HK-2 (cell line): ENCODE measurements at regions not wholly inside any gene's neighbourhood (a gene's known extent, or its start where the extent isn't known, plus 50 kb on each side); places are given as distances from the start of the nearest gene placed in this dataset.

Experiments
- DNase-seq: peaks from one replicate; pipeline ENCODE4 v3.0.0-alpha.2; 2018; ENCODE audit not compliant: unreplicated experiment

DNA sequence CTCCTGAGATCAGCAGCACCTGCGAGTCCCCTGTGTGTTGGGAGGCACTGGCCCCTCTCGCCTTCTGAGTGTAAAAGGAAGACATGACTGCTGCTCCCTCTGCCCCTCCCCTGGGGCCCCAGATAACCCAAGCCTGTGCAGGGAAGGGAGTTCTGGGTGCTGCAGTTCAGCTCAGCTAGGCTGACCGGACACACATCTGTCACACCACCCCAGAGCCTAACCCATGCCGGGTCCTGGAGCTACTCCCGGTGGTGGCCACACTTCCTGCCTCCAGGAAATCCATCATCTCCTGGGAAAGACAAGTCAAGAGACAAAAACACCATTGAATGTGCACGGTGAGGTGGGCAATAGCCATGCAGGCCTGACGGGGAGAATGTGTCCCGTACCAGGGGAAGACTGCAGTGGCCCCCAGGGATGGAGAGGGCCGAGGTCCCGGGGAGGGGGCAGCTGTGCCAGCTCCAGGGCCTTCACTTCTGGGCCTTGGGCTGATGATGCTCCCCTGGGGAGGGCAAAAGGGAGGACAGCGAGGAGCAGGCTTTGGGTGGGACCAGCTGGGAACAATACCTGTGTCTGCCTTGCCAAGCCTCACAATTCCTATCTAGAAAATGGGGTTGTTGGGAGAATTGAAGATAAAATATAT, 210.6 kb downstream of the TFCP2L1 start:
- no peak for DNase-seq

- peak; percentile 90 for DNase-seq
Observed at GRCh38 chr2:121075006-121075551, 209.9 kb downstream of the TFCP2L1 start.

DNA sequence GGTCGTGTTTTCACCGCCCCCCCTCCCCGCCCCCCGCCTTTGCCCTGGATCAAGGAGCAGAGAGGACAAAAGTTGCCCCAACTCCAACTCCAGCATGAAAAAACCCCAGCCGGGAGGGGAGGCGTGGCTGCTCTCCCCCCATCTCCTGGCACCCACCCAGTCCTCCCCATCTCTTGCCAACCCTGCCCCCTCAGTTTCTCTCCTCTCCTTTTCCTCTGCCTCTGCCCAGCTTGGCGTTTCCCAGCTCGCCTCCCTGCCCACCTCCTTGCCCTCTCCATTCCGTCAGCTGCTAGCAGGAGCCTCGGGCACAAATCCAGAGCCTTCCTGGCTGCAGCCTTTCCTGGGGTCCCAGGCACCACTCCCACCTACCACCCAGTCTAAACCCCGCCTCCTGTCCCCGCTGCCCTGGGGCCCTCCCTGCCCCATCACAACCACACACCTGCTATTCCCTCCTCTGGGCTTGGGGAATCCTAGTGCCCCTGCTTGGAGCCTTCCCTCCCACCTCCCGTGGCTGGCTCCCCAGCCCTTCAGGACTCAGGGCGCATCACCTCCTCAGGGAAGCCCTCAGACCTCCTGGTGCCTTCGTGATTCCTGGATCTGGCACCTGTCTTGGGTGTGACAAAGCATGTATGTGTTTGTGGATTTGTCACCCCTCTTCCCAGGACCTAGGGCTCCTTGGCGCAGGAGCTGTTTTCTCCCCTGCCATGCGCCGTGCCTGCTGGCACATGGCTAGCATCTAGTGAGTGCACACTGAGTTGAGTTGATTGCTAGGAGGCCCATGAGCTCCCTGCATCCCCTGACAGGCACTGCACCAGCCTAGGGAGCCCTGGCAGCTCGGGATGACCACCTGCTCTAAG, 209.1 kb downstream of the TFCP2L1 start:
- peak; percentile 37 for DNase-seq

DNA sequence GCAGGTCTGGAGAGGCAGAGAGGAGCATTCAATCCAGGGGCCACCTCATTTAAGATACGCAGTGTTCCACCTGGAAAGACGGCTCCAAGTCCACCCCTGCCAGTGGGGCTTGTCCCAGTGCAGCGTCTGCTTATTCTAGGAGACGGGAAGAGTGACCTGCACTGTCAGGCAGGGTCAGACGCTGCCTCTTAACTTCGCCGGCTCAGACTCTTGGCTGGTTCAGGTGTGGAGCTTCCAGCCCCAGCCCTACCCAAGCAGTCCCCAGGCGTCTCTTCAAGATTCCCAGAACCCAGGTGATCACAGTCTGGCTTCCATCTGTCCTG, 208.5 kb downstream of the TFCP2L1 start:
- no peak for DNase-seq

DNA sequence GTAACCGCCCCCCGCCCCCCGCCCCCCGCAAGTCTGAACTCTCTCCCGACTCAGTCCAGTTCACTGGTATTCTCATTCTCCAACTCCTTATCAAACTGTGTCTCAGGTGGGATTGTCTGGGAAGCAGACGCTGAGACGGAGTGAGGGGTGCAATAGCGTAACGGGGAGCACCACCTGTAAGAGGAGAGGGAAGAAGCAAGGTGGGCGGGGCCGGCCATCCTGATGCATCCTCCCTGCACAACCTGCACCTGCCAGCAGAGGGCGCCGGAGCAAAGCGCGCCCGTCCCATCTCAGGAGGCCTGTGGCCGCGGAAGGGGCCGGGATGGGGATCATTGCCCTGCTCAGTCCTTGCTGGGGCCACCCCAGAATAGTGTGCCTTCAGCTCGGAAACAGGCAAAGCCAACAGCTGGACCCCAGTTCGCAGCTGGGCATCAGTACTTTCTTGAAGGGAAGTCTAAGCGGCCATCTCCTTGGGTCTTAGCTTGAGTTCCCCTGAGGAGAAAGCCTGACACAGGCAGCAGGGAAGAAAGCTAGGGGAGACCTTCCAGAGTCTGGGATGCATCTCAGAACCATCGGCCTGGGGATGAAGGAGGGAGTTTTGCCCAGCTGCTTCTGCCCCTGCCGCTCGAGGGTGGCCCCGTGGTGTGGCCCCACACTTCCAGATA, 208.0 kb downstream of the TFCP2L1 start:
- peak; percentile 83 for DNase-seq

DNA sequence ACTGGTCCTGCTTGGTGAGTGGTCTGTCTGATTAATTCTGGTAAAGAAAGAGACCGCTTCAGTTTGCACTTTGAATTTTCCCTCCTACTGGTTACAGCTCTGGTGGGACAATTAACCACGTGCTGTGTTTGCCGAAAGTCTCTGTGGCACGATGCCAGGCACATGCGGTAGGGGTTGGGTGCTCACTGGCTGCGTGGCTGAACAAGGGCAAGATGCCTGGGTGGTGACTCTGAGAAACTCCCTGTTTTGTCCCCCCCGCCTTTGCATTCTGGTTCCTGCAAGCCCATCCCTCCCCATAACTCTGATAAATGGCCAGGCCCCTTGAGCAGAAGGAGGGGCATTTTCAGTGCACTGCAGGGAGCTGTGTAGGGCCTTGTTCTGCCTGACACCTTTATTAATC, 206.1 kb downstream of the TFCP2L1 start:
- DNase-seq = no peak

DNA sequence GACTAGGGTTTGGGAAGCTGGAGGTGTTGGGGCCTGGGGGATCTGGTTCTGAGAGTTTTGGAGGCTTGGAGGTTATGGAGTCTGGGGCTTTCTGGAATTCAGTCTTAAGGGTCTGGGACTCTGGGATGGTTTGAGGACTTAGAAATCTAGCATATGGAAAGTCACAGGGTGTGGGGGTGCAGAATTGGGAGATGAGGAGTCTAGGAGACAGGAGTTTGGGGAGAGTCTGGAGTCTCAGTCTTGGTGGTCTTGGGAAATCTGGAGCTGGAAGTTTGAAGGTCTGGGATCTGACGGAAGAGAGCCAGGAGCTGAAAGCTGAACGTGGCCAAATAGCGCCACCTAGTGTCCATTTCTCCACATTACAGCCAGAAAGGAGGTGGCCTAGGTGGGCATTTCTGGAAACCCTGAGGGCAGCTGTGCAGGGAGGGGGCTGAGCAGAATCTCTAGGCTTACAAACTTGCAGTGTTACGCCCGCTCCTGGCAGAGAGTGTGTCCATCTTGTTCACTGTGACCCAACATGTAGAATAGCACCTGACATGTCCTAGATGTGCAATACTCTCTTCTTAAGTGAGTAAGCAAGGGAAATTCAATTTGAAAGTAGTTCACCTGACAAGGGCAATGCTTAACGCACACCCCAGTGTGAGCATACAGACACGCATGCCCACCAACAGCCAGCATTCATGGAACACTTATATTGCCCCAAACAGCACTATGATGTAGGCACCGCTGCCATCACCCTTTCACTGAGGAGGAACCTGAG, 204.8 kb downstream of the TFCP2L1 start:
- DNase-seq = peak; percentile 73

DNA sequence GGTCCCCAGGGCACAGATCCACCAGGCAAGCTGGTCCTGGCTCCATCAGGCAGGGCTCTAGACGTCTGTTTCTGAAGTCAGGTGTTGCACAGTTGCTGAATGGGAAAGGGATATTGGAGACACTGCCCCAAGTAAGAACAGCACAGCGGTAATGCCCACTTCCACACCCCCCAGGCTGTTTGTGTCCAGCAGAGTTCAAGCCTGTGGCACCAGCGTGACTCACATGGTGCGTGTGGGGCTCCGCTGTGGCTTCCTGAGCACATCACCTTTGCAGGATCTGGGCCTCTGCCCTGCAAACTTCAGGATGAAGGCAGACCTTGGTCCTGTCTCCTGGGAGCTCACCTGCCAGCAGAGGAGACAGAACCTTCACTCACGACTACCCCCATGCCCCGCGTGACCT, 203.3 kb downstream of the TFCP2L1 start:
- no peak for DNase-seq

GRCh38 chr2:121082191-121082590, 202.8 kb downstream of the TFCP2L1 start:
- DNase-seq = no peak

DNA sequence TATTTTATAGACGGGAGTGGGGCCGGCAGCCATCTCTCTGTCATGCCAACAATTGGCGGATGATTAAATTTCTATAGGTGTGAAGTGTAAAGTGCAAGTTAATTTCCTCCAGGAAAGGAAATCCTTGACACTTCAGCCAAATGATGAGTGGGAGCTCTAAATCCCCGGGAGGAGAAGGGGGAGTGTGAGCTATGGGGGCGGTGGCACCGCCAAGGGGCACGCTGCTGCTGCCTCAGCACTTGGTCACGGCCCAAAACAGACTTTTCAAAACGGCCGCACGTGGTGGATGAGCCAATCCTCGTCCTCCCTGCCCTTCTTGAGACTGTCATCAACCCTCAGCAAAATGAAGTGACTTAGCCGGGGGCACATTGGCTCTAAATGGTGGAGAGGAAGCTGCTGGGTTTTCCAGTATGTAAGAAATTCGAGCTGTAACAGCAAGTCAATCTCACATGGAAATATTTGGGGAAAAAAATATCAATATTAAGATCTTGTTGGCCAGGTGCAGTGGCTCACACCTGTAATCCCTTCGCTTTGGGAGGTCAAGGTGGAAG, 200.8 kb downstream of the TFCP2L1 start:
- no peak for DNase-seq

- DNase-seq = no peak
Observed at GRCh38 chr2:121085801-121086200, 199.2 kb downstream of the TFCP2L1 start.

GRCh38 chr2:121086450-121086849, 198.6 kb downstream of the TFCP2L1 start:
- DNase-seq = no peak

- no peak for DNase-seq
Observed at GRCh38 chr2:121087117-121087516, 197.9 kb downstream of the TFCP2L1 start.

DNA sequence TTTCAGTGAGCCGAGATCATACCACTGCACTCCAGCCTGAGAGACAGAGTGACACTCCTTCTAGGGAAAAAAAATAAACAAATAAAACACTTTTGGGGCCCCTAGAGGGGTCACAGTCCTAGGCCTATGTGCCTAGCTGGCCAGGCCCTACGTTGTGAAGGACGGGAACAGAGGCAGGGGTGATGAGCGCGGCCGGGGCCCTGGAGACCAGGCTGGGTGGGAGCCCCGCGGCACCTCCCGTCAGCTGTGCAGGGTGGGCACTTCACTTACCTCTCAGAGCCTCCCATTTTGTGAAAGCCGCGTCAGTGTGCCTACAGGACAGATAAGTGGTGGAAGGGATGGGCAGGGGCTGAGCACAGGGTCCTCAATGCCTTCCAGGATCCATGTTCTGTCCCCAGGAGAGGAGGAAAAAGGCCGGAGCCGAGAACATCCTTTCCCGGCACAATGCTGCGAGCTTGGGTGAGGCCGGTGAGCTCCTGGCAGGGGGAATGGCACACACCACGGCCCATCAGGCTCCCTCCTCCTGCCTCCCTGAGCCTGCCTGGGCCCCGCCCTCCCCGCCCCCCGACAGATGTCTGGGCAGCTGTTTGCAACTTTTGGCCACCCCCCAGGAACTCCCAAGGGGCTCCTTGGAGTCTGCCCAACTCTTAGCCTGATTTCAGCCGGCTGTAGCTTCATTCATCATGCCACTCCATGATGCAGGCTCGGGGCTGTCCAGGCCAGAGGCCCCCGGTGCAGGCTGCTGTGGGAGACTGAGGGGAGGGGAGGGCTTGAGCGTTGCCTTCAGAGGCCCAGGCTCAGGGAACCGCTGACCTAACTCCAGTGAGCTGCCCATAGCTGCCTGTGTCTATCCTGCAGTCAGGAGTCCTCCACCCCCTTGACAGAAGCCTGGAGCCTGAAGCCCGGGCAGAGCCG, 196.5 kb downstream of the TFCP2L1 start:
- DNase-seq = no peak

- no peak for DNase-seq
Observed at GRCh38 chr2:121089166-121089510, 195.9 kb downstream of the TFCP2L1 start.

- no peak for DNase-seq
Observed at GRCh38 chr2:121090088-121090715, 194.8 kb downstream of the TFCP2L1 start.

DNA sequence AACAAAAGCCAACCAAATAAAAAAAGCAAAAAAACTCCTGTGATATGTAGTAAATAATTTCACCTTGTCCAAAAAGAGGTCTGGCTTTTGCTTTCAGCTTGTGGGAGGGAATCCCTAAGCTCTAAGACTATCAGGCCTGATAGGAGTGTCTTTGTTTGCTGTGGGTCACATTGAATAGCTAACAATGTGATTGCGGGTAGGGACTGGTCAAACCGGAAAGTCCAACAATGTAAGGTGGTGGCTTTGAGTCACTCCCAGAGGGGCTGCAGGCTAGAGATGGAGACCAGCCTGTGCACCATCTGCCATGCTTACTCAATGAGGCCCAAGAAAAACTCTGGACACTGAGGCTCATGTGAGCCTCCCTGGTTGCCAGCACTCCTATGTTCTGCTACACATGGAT, 192.9 kb downstream of the TFCP2L1 start:
- no peak for DNase-seq

DNA sequence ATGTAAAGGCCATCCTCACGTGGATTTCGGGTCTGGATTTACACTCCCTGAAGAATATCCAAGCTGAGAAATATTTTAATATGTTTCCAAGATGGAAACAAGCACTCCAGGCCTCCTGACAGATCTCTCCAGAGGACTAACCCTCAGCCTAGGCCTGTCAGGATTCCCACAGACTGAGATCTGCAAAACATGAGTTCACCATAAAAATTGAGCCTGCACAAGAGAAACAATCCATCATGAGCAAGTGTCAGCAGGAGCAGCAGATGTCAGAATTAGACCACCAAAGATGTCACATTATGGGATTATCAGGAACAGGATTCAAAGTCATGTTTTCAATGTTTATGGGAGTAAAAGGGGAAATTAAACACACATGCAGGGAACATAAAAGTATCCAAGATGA, 191.3 kb downstream of the TFCP2L1 start:
- DNase-seq = no peak

DNA sequence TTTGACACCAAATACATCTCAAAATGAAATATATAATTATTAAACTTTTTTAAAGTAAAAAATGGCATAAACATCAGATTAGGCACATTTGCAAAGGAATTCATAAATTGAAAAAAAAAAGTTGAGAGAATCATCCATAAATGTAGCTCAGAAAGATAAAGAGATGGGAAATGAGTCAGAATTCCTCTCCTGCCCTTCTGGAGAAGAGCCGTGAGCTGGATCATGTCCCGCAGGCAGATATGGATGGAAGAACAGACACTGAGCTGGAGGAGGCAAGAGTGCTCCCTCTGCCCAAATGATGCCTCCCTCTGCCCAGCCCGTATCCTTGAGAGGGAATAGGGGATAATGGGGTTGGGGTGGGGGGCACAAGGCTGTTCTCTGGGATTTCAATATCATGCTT, 190.9 kb downstream of the TFCP2L1 start:
- no peak for DNase-seq

DNA sequence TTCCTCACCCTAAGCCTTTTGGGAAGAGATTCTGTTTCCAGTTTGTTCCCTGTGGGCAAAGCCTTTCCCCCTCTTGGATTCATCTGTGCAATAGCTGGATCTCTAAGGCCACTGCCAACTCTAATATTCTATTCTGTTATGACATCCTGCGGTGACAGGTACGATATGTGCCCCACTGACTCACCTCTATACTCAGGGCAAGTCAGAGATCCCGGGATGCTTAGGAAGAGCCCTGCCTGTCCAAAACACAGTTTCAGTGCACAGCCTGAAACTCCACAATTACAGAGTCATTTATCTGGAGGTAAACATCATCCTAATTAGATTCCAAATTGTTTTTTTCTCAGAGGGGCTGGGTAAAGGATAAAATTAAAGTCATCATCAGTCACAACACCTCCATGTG, 190.2 kb downstream of the TFCP2L1 start:
- DNase-seq = no peak
